Ishikawa (cell line): ENCODE measurements at regions not wholly inside any gene's neighbourhood (a gene's known extent, or its start where the extent isn't known, plus 50 kb on each side); places are given as distances from the start of the nearest gene placed in this dataset.

Source experiments
- RAD21 ChIP-seq: IDR thresholded peaks from 2 replicates; pipeline ENCODE4 v1.6.1; 2012; ENCODE audit warnings: low read depth
- TF ChIP-seq, protein P1 (sequence below): IDR thresholded peaks from 2 replicates; pipeline ENCODE4 v1.6.1; 2012; ENCODE audit warnings: low read depth, mild to moderate bottlenecking

- TF ChIP-seq RAD21: no peak
- TF ChIP-seq, protein P1, sequence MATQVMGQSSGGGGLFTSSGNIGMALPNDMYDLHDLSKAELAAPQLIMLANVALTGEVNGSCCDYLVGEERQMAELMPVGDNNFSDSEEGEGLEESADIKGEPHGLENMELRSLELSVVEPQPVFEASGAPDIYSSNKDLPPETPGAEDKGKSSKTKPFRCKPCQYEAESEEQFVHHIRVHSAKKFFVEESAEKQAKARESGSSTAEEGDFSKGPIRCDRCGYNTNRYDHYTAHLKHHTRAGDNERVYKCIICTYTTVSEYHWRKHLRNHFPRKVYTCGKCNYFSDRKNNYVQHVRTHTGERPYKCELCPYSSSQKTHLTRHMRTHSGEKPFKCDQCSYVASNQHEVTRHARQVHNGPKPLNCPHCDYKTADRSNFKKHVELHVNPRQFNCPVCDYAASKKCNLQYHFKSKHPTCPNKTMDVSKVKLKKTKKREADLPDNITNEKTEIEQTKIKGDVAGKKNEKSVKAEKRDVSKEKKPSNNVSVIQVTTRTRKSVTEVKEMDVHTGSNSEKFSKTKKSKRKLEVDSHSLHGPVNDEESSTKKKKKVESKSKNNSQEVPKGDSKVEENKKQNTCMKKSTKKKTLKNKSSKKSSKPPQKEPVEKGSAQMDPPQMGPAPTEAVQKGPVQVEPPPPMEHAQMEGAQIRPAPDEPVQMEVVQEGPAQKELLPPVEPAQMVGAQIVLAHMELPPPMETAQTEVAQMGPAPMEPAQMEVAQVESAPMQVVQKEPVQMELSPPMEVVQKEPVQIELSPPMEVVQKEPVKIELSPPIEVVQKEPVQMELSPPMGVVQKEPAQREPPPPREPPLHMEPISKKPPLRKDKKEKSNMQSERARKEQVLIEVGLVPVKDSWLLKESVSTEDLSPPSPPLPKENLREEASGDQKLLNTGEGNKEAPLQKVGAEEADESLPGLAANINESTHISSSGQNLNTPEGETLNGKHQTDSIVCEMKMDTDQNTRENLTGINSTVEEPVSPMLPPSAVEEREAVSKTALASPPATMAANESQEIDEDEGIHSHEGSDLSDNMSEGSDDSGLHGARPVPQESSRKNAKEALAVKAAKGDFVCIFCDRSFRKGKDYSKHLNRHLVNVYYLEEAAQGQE: no peak
Measured at GRCh38 chr1:193631306-193631705, 444.9 kb upstream of the B3GALT2 start.
